GM23248 (cell line): ENCODE measurements at regions not wholly inside any gene's neighbourhood (a gene's known extent, or its start where the extent isn't known, plus 50 kb on each side); places are given as distances from the start of the nearest gene placed in this dataset.

Experiments used
- DNase-seq: peaks from one replicate; pipeline ENCODE4 v3.0.0-alpha.2; 2015
- H2AFZ ChIP-seq: fragments of 200-600 bp; sonication (generic); 2 replicates; pipeline ENCODE4 v1.6.1; 2016; ENCODE audit warnings: antibody characterized with exemption
- H3F3A ChIP-seq: fragments of 200-600 bp; sonication (generic); 2 replicates; pipeline ENCODE4 v1.6.1; 2016; ENCODE audit warnings: mild to moderate bottlenecking, antibody characterized with exemption, mixed run types; ENCODE audit not compliant: insufficient read depth
- H3K27ac ChIP-seq: fragments of 200-600 bp; sonication (generic); 2 replicates; pipeline ENCODE4 v1.5.1; 2016; ENCODE audit warnings: mild to moderate bottlenecking
- H3K27me3 ChIP-seq: fragments of 200-600 bp; sonication (generic); replicated peaks from 2 replicates; pipeline ENCODE4 v1.6.1; 2016; ENCODE audit warnings: mild to moderate bottlenecking; ENCODE audit not compliant: insufficient read depth
- H3K36me3 ChIP-seq: fragments of 200-600 bp; sonication (generic); 2 replicates; pipeline ENCODE4 v1.6.1; 2016; ENCODE audit warnings: low read depth, mild to moderate bottlenecking
- H3K4me1 ChIP-seq: fragments of 200-600 bp; sonication (generic); 2 replicates; pipeline ENCODE4 v1.6.1; 2016; ENCODE audit warnings: mild to moderate bottlenecking; ENCODE audit not compliant: insufficient read depth
- H3K4me2 ChIP-seq: fragments of 200-600 bp; sonication (generic); one replicate; pipeline ENCODE4 v1.6.1; 2016; ENCODE audit warnings: mild to moderate bottlenecking; ENCODE audit not compliant: unreplicated experiment
- H3K4me3 ChIP-seq: fragments of 200-600 bp; sonication (generic); 2 replicates; pipeline ENCODE4 v1.5.1; 2016; ENCODE audit warnings: mild to moderate bottlenecking
- H3K79me2 ChIP-seq: fragments of 200-600 bp; sonication (generic); 2 replicates; pipeline ENCODE4 v1.6.1; 2016; ENCODE audit warnings: mild to moderate bottlenecking; ENCODE audit not compliant: insufficient read depth
- H3K9ac ChIP-seq: fragments of 200-600 bp; sonication (generic); 2 replicates; pipeline ENCODE4 v1.6.1; 2016; ENCODE audit warnings: mild to moderate bottlenecking
- H3K9me2 ChIP-seq: fragments of 200-600 bp; sonication (generic); 2 replicates; pipeline ENCODE4 v1.6.1; 2016; ENCODE audit warnings: mixed run types, mild to moderate bottlenecking, moderate library complexity; ENCODE audit not compliant: insufficient read depth
- H3K9me3 ChIP-seq: fragments of 200-600 bp; sonication (generic); one replicate; pipeline ENCODE4 v1.6.1; 2017; ENCODE audit warnings: low read depth
- H4K20me1 ChIP-seq: fragments of 200-600 bp; sonication (generic); 2 replicates; pipeline ENCODE4 v1.6.0; 2016; ENCODE audit not compliant: insufficient read depth
- EZH2 ChIP-seq: fragments of 200-600 bp; sonication (generic); IDR thresholded peaks from 2 replicates; pipeline ENCODE4 v1.6.1; 2018; ENCODE audit warnings: antibody characterized with exemption, mild to moderate bottlenecking; ENCODE audit not compliant: insufficient read depth, poor library complexity, severe bottlenecking
- EZH2phosphoT487 ChIP-seq: fragments of 200-600 bp; sonication (generic); IDR thresholded peaks from 2 replicates; pipeline ENCODE4 v1.6.1; 2018; ENCODE audit warnings: antibody characterized with exemption, moderate library complexity, mild to moderate bottlenecking, low read depth; ENCODE audit not compliant: insufficient read depth
- WGBS, 2 experiments: methylation state at CpG; one replicate each; pipeline ENCODE4 v1.1.6; 2015 to 2017; ENCODE audit warnings: low lambda C conversion rate in 2 of 2, low coverage in 1 of 2; ENCODE audit errors: missing lambda C conversion rate in 2 of 2; 5-methylcytosine and 5-hydroxymethylcytosine counted together
- in situ Hi-C: fragments of 300-500 bp; cut with MboI; formaldehyde crosslinking; loops from 2 replicates; pipeline ENCODE4 v1.15.0; 2020

DNA sequence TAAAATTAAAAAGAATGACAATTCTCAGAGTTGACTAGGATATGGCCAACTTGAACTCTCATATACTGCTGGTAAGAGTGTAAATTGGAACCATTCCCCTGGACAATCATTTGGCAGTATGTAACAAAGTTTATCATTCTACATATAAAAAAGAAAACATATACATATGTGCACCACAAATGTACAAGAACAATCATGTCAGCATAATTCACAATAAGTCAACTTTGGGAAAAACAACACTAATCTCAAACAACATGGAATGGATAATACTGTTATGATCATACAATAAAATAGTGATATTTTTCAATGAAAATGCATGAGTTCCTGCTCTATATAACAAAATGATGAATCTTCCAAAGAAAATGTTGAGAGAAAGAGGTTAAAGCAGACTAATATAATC lies 1078.7 kb upstream of the EPHA7 start:
- Histone ChIP-seq H3K27me3 (no peaks in the 10 kb centered on the region), H3K9me3 (no peaks in the 10 kb centered on the region), H3K9me2 (no peaks in the 10 kb centered on the region), H3K36me3 (no peaks in the 10 kb centered on the region), H4K20me1 (no peaks in the 10 kb centered on the region), H3F3A (no peaks in the 10 kb centered on the region), H3K4me3 (no peak overlapping the region), H3K4me1 (no peaks in the 10 kb centered on the region), H3K4me2 (no peak overlapping the region), H3K79me2 (no peaks in the 10 kb centered on the region), H2AFZ (no peak overlapping the region), H3K9ac (no peak overlapping the region), H3K27ac (no peak overlapping the region)
- TF ChIP-seq EZH2phosphoT487: no peak
- no peak for TF ChIP-seq EZH2
- DNase-seq: no peak
- in situ Hi-C loops: no loop called here

DNA sequence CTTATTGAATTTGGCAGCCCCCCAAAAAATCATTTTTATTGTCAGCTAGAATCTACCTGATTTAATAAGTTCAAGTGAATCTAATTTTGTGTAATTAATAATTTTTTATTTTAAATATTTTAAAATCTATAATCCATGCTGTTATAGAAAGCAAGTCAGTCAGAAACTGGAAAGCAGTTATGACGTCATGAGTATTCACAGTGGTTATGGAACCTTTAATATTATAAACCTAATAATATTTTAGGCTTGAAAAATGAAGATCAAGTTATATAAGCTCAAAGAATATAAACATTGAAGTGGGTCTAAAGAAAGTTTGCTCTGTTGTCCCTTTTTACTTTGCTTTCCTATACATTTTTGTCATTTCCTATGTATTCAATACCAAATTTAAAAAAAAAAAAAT lies 1075.1 kb upstream of the EPHA7 start:
- Histone ChIP-seq H3K9me3 (peaks cover 4% of the 10 kb centered on the region), H3K4me1 (no peaks in the 10 kb centered on the region), H3K79me2 (no peaks in the 10 kb centered on the region), H4K20me1 (no peaks in the 10 kb centered on the region), H2AFZ (no peak overlapping the region), H3K27me3 (no peaks in the 10 kb centered on the region), H3K4me2 (no peak overlapping the region), H3K27ac (no peak overlapping the region), H3K9me2 (no peaks in the 10 kb centered on the region), H3F3A (no peaks in the 10 kb centered on the region), H3K36me3 (no peaks in the 10 kb centered on the region), H3K4me3 (no peak overlapping the region), H3K9ac (no peak overlapping the region)
- TF ChIP-seq EZH2phosphoT487 (no peak), EZH2 (no peak)
- no peak for DNase-seq
- in situ Hi-C loops: no loop called here
- WGBS, 2 experiments: 17 to 20% methylated on average over 1 of the region's 1 CpG

DNA sequence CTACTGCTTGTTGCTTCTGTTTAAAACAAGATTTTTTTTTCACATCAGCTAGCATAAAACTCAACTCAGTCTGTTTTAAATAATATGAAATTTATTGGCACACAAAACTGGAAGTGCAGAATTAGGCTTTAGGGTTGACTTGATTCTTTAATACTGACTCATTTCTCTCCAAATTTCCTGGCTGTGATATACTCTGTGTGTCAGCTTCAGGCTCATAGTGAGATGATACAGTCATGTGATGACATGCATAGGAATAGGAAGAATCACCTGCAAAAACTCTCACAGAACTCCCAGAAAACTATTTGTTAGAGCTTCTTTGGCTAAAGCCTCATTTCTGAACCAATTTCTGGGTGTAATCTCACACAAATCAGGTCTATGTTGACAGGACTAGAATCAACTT lies 1068.0 kb upstream of the EPHA7 start:
- Histone ChIP-seq H3K27me3 (no peaks in the 10 kb centered on the region), H3K9me3 (no peaks in the 10 kb centered on the region), H3K27ac (no peak overlapping the region), H3F3A (no peaks in the 10 kb centered on the region), H2AFZ (no peak overlapping the region), H3K4me3 (no peak overlapping the region), H3K79me2 (no peaks in the 10 kb centered on the region), H3K4me2 (no peak overlapping the region), H3K9ac (no peak overlapping the region), H4K20me1 (no peaks in the 10 kb centered on the region), H3K4me1 (no peaks in the 10 kb centered on the region), H3K9me2 (no peaks in the 10 kb centered on the region), H3K36me3 (no peaks in the 10 kb centered on the region)
- in situ Hi-C loops: no loop called here
- no peak for DNase-seq
- TF ChIP-seq EZH2 (no peak), EZH2phosphoT487 (no peak)

DNA sequence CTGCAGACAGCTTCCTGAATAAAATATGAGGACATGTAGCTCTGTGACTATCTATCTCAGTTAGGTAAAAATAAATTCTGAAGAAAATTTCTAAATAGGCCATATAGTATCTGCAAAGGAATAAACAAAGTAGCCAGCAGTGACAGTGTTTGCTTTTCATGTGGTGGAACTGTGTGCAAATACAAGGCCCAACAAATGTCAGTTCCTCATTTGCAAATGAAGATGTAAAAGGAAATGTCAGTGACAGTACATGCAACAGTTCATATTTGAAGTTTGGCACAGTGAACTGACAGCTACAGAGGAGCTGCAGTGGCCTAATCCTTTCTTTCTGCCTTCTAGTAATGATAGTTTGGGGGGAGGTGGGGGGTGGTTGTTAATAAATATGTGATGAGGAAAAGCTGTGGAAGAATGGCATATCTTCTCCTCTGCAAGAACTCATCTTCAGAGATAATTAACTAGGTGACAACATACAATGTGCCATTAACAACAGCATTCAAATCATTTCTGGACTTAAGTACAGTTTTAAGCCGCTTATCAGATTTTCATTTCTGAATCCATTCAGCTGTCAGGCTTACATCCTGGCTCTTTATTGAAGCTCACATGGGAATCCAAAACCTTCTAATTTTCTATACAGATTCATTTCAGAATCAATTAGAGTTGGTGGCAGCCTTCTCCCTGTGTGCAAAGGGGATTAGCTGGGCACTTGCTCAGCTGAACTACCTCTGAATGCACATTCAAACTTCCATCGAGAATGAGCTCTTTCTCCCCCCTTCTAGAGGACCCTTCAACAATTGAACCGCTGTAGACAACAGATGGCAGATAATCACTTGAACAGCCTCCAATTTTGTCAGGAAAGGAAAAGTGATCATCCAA lies 1059.0 kb upstream of the EPHA7 start:
- WGBS, 2 experiments: 22 to 33% methylated on average over 3 of the region's 3 CpGs
- Histone ChIP-seq H3K27me3 (no peaks in the 10 kb centered on the region), H2AFZ (no peak overlapping the region), H3K4me1 (no peaks in the 10 kb centered on the region), H4K20me1 (no peaks in the 10 kb centered on the region), H3K4me3 (no peak overlapping the region), H3F3A (no peaks in the 10 kb centered on the region), H3K79me2 (no peaks in the 10 kb centered on the region), H3K4me2 (no peak overlapping the region), H3K9me2 (no peaks in the 10 kb centered on the region), H3K27ac (no peak overlapping the region), H3K9ac (no peak overlapping the region), H3K36me3 (no peaks in the 10 kb centered on the region), H3K9me3 (peaks cover 9% of the 10 kb centered on the region)
- in situ Hi-C loops: no loop called here
- DNase-seq: no peak
- TF ChIP-seq EZH2phosphoT487 (no peak), EZH2 (no peak)

DNA sequence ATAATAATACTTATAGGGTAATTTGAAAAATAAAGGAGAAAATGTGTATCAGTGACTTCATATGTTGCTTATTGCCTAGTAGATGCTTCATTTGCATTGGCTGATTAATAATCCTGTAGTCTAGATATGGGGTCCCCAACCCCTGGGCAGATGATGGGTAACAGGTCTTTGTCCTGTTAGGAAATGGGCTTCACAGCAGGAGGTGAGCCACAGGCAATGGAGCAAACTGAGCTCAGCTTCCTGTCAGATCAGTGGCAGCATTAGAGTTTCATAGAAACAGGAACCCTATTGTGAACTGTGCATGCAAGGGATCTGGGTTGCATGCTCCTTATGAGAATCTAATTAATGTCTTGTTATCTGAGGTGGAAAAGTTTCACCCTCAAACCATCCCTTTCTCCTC lies 1049.5 kb upstream of the EPHA7 start:
- in situ Hi-C loops: no loop called here
- DNase-seq: no peak
- H3K9ac ChIP-seq: no peak overlapping the region
- no peaks in the 10 kb centered on the region for H3K79me2 ChIP-seq
- no peak for TF ChIP-seq EZH2phosphoT487
- TF ChIP-seq EZH2: no peak
- no peak overlapping the region for H3K27ac ChIP-seq
- no peak overlapping the region for H3K4me2 ChIP-seq
- no peaks in the 10 kb centered on the region for H4K20me1 ChIP-seq
- no peak overlapping the region for H3K4me3 ChIP-seq
- no peaks in the 10 kb centered on the region for H3K36me3 ChIP-seq
- no peaks in the 10 kb centered on the region for H3K4me1 ChIP-seq
- no peaks in the 10 kb centered on the region for H3F3A ChIP-seq
- H3K27me3 ChIP-seq: no peaks in the 10 kb centered on the region
- H2AFZ ChIP-seq: no peak overlapping the region
- no peaks in the 10 kb centered on the region for H3K9me2 ChIP-seq
- H3K9me3 ChIP-seq: peaks cover 5% of the 10 kb centered on the region
